A549 (cell line): ENCODE measurements at regions not wholly inside any gene's neighbourhood (a gene's known extent, or its start where the extent isn't known, plus 50 kb on each side); places are given as distances from the start of the nearest gene placed in this dataset.

Experiments
- ATAC-seq, 2 experiments: fragments of 200-7000 bp in 1 of 2; fragments of >200 bp in 1 of 2; cut with Nextera tagmentation in 1 of 2; cut with Tn5 transposase in 1 of 2; 3 replicates each; pipeline versions ENCODE4 v1.8.0 to v1.9.1; 2018 to 2020; ENCODE audit warnings: mild to moderate bottlenecking in 1 of 2, moderate library complexity in 1 of 2
- CTCF ChIA-PET: fragments of 300-600 bp; sonication (Branson Sonifier 250); formaldehyde crosslinking; extraction: SDS; loops from one replicate; lab custom pipeline; 2021; ENCODE audit warnings: antibody characterized with exemption, inconsistent platforms; lab: Yijun Ruan, JAX
- POLR2A ChIA-PET: fragments of 350-600 bp; formaldehyde crosslinking; extraction: SDS; loops from one replicate; lab custom pipeline; 2021; ENCODE audit warnings: antibody characterized with exemption, inconsistent platforms; lab: Yijun Ruan, JAX
- DNase-seq, 2 experiments: peaks; one replicate each; pipeline versions ENCODE4 v3.0.0 to v3.0.0-alpha.2; 2011 to 2016; ENCODE audit warnings: low read depth in 1 of 2, low spot score in 1 of 2
- FAIRE-seq: peaks from 2 replicates; lab custom pipeline; 2011; peaks lifted over from hg19 to GRCh38; lab: Jason Lieb, UNC
- H3K27ac ChIP-seq, 2 experiments: fragments of >200 bp; sonication (Bioruptor Twin); formaldehyde crosslinking; 3 replicates each; pipeline ENCODE4 v1.5.1; 2016 to 2017
- H3K4me1 ChIP-seq: fragments of >200 bp; sonication (Bioruptor Twin); formaldehyde crosslinking; 3 replicates; pipeline ENCODE4 v1.6.1; 2016
- H3K4me2 ChIP-seq: fragments of >200 bp; sonication (Bioruptor Twin); formaldehyde crosslinking; 3 replicates; pipeline ENCODE4 v1.6.1; 2016
- H3K4me3 ChIP-seq: fragments of >200 bp; sonication (Bioruptor Twin); formaldehyde crosslinking; 3 replicates; pipeline ENCODE4 v1.5.1; 2016
- H3K9me3 ChIP-seq: fragments of >200 bp; sonication (Bioruptor Twin); formaldehyde crosslinking; 3 replicates; pipeline ENCODE4 v1.6.1; 2016
- BHLHE40 ChIP-seq: IDR thresholded peaks from 2 replicates; pipeline ENCODE4 v1.6.1; 2012; ENCODE audit warnings: low read depth, low read length, inconsistent platforms
- CBX2 ChIP-seq: fragments of 200-600 bp; sonication (generic); IDR thresholded peaks from 2 replicates; pipeline ENCODE4 v1.6.1; 2016; ENCODE audit warnings: low read depth, mild to moderate bottlenecking, borderline replicate concordance
- CHD2 ChIP-seq: fragments of 150-350 bp; IDR thresholded peaks from 2 replicates; pipeline ENCODE4 v1.6.1; 2014; ENCODE audit warnings: low read length; ENCODE audit not compliant: partially characterized antibody
- EHF ChIP-seq: fragments of 250-450 bp; sonication (Bioruptor Pico); IDR thresholded peaks from 2 replicates; pipeline ENCODE4 v1.5.0; 2020; ENCODE audit warnings: mild to moderate bottlenecking
- EHMT2 ChIP-seq: fragments of 200-600 bp; sonication (generic); IDR thresholded peaks from 2 replicates; pipeline ENCODE4 v1.6.1; 2016; ENCODE audit warnings: antibody characterized with exemption, low read depth, mild to moderate bottlenecking, moderate library complexity
- FOSB ChIP-seq: fragments of 250-450 bp; sonication (Bioruptor Pico); IDR thresholded peaks from 2 replicates; pipeline ENCODE4 v1.5.0; 2020; ENCODE audit warnings: mild to moderate bottlenecking, moderate library complexity
- FOXS1 ChIP-seq: fragments of 250-450 bp; sonication (Bioruptor Pico); IDR thresholded peaks from 2 replicates; pipeline ENCODE4 v1.5.0; 2020; ENCODE audit warnings: mild to moderate bottlenecking, moderate library complexity
- GATA3 ChIP-seq: IDR thresholded peaks from 2 replicates; pipeline ENCODE4 v1.6.1; 2012; ENCODE audit warnings: borderline replicate concordance
- HDAC2 ChIP-seq: fragments of 200-600 bp; sonication (generic); IDR thresholded peaks from 2 replicates; pipeline ENCODE4 v1.6.1; 2016
- HOXA7 ChIP-seq: fragments of 250-450 bp; sonication (Bioruptor Pico); IDR thresholded peaks from 2 replicates; pipeline ENCODE4 v1.5.0; 2020; ENCODE audit warnings: mild to moderate bottlenecking, moderate library complexity
- KDM1A ChIP-seq: fragments of 200-600 bp; sonication (generic); IDR thresholded peaks from 2 replicates; pipeline ENCODE4 v1.6.1; 2016; ENCODE audit warnings: low read depth, mild to moderate bottlenecking
- KDM5A ChIP-seq: fragments of 200-600 bp; sonication (generic); IDR thresholded peaks from 2 replicates; pipeline ENCODE4 v1.6.1; 2016; ENCODE audit warnings: antibody characterized with exemption, mild to moderate bottlenecking
- MAFK ChIP-seq: fragments of 450-650 bp; IDR thresholded peaks from 2 replicates; pipeline ENCODE4 v1.6.1; 2014; ENCODE audit not compliant: partially characterized antibody
- RAD21 ChIP-seq, 2 experiments: fragments of >200 bp in 1 of 2; sonication (Bioruptor Twin) in 1 of 2; formaldehyde crosslinking in 1 of 2; IDR thresholded peaks in 1 of 2; conservative IDR thresholded peaks in 1 of 2; 2 replicates in 1 of 2; 3 replicates in 1 of 2; pipeline ENCODE4 v1.6.1; 2012 to 2018; ENCODE audit warnings: inconsistent platforms in 1 of 2
- RCOR1 ChIP-seq: fragments of 150-350 bp; IDR thresholded peaks from 2 replicates; pipeline ENCODE4 v1.6.1; 2014; ENCODE audit warnings: antibody characterized with exemption, low read length, low read depth
- RFX5 ChIP-seq: fragments of 450-650 bp; IDR thresholded peaks from 2 replicates; pipeline ENCODE4 v1.7.1; 2014; ENCODE audit warnings: antibody characterized with exemption, mild to moderate bottlenecking, moderate library complexity
- SMC3 ChIP-seq: fragments of >200 bp; sonication (Bioruptor Twin); formaldehyde crosslinking; IDR thresholded peaks from 3 replicates; pipeline ENCODE4 v1.6.1; 2018; ENCODE audit warnings: inconsistent platforms
- TP53 ChIP-seq: fragments of 250-450 bp; sonication (Bioruptor Pico); IDR thresholded peaks from 2 replicates; pipeline ENCODE4 v1.5.0; 2021; ENCODE audit warnings: mild to moderate bottlenecking, moderate library complexity
- ZFP36 ChIP-seq: fragments of 450-650 bp; IDR thresholded peaks from 2 replicates; pipeline ENCODE4 v1.6.1; 2014; ENCODE audit warnings: borderline replicate concordance; ENCODE audit not compliant: partially characterized antibody
- ZSCAN20 ChIP-seq: fragments of 250-450 bp; sonication (Bioruptor Pico); IDR thresholded peaks from 2 replicates; pipeline ENCODE4 v1.8.0; 2022; ENCODE audit warnings: mild to moderate bottlenecking, moderate library complexity
- WGBS: methylation state at CpG from one replicate; pipeline ENCODE4 v1.1.6; 2017; ENCODE audit errors: missing lambda C conversion rate; 5-methylcytosine and 5-hydroxymethylcytosine counted together
- TF ChIP-seq, protein P1 (sequence below): fragments of >200 bp; sonication (Bioruptor Twin); formaldehyde crosslinking; IDR thresholded peaks from 3 replicates; pipeline ENCODE4 v1.5.1; 2016
- TF ChIP-seq, protein P2 (sequence below): fragments of 150-350 bp; IDR thresholded peaks from 2 replicates; pipeline ENCODE4 v1.6.1; 2014; ENCODE audit warnings: low read depth, mild to moderate bottlenecking, low read length
- TF ChIP-seq, protein P3 (sequence below): fragments of 450-650 bp; IDR thresholded peaks from 2 replicates; pipeline ENCODE4 v1.6.1; 2014; ENCODE audit warnings: antibody characterized with exemption
- TF ChIP-seq, protein P4 (sequence below): IDR thresholded peaks from 2 replicates; pipeline ENCODE4 v1.6.1; 2012; ENCODE audit warnings: low read depth, borderline replicate concordance

DNA sequence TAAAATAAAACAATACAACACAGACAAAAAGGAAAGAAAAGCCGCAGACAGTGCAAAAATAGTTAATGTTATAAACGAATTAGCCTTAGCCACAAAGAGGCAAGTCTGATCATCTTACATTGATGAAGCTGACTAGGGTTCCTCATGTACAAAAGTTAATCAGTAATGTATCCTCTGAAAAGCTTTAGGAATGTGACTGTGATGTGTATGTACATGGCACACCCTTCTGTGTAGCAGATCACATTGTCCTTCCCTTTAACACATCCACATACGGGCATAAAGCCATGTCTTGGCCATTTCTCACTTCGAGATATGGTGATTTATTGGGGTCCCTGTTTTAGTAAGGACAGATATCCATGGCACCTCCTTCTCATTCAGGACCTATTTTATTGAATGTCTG lies 1327.5 kb upstream of the CDH8 start:
- FAIRE-seq = no peak

DNA sequence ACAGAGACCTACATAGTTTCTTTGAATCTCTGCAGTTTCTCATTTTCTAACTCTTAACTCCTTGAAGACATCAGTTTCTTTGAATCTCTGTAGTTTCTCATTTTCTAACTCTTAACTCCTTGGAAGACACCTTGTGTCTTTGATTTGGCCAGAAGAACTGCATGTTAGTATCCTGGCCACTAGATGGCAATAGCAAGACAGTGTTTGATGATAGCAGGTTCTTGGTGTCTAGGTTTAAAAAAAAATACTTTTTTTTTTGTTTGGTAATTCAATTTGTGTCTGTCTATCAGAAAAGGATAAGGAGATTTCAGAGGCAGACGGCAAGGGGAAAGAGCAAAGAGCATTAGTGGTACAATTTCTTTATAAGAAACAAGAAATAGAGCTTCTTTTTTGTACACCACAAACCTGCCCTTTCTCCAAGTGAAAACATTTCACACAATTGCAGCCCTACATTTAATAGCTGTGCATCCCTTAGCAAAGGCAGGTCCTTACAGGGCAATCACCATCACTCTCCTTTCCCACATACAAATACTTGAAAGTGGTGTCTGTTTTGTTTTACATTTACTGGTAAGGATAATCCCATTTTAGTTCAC lies 1324.9 kb upstream of the CDH8 start:
- Histone ChIP-seq H3K4me3 (no peak overlapping the region), H3K4me1 (no peaks in the 10 kb centered on the region), H3K9me3 (no peaks in the 10 kb centered on the region), H3K27ac (no peak overlapping the region), H3K4me2 (no peak overlapping the region)
- TF ChIP-seq, protein P1, sequence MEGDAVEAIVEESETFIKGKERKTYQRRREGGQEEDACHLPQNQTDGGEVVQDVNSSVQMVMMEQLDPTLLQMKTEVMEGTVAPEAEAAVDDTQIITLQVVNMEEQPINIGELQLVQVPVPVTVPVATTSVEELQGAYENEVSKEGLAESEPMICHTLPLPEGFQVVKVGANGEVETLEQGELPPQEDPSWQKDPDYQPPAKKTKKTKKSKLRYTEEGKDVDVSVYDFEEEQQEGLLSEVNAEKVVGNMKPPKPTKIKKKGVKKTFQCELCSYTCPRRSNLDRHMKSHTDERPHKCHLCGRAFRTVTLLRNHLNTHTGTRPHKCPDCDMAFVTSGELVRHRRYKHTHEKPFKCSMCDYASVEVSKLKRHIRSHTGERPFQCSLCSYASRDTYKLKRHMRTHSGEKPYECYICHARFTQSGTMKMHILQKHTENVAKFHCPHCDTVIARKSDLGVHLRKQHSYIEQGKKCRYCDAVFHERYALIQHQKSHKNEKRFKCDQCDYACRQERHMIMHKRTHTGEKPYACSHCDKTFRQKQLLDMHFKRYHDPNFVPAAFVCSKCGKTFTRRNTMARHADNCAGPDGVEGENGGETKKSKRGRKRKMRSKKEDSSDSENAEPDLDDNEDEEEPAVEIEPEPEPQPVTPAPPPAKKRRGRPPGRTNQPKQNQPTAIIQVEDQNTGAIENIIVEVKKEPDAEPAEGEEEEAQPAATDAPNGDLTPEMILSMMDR = peak; percentile 67
- TF ChIP-seq FOSB (CRISPR knock-in tag) = no peak
- TF ChIP-seq SMC3 = peak; percentile 50; the same call in 1 of the 3 replicates
- no peak for TF ChIP-seq CBX2
- TF ChIP-seq RCOR1 = no peak
- peak; percentile 64 to 72 for TF ChIP-seq RAD21 (conservative IDR thresholded peaks at IDR 0.05 in 1 of 2, IDR thresholded peaks at IDR 0.05 in 1 of 2)
- TF ChIP-seq ZSCAN20 (CRISPR knock-in tag) = no peak
- no peak for TF ChIP-seq BHLHE40
- CTCF ChIA-PET = interaction anchor here (0.7 to 1.0 kb wide), 2 partner anchors 18 to 1762 kb away, joined by 3 to 4 read pairs; no protein-coding TSS in a partner anchor
- peak in 1 of 2 experiments; percentile 64; a peak in 2 of 6 replicates for ATAC-seq
- FAIRE-seq = peak; percentile 39
- peak; percentile 14 to 64 for DNase-seq
- POLR2A ChIA-PET = no interaction called here
- WGBS = 4% methylated on average over 1 of the region's 1 CpG

More for the DNA sequence above, 1327.5 kb upstream of the CDH8 start:
- no peaks in the 10 kb centered on the region for H3K4me1 ChIP-seq
- H3K4me2 ChIP-seq = no peak overlapping the region
- TF ChIP-seq FOXS1 (CRISPR knock-in tag) (no peak), HOXA7 (CRISPR knock-in tag) (no peak), RFX5 (no peak), MAFK (no peak), KDM5A (no peak), EHF (CRISPR knock-in tag) (no peak), KDM1A (no peak), EHMT2 (no peak), RAD21 (conservative IDR thresholded peaks at IDR 0.05 in 1 of 2, IDR thresholded peaks at IDR 0.05 in 1 of 2) (no peak), ZSCAN20 (CRISPR knock-in tag) (no peak), HDAC2 (no peak), CHD2 (no peak), TP53 (CRISPR knock-in tag) (no peak), GATA3 (no peak), ZFP36 (no peak)
- TF ChIP-seq, protein P2, sequence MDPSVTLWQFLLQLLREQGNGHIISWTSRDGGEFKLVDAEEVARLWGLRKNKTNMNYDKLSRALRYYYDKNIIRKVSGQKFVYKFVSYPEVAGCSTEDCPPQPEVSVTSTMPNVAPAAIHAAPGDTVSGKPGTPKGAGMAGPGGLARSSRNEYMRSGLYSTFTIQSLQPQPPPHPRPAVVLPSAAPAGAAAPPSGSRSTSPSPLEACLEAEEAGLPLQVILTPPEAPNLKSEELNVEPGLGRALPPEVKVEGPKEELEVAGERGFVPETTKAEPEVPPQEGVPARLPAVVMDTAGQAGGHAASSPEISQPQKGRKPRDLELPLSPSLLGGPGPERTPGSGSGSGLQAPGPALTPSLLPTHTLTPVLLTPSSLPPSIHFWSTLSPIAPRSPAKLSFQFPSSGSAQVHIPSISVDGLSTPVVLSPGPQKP = no peak
- TF ChIP-seq, protein P3, sequence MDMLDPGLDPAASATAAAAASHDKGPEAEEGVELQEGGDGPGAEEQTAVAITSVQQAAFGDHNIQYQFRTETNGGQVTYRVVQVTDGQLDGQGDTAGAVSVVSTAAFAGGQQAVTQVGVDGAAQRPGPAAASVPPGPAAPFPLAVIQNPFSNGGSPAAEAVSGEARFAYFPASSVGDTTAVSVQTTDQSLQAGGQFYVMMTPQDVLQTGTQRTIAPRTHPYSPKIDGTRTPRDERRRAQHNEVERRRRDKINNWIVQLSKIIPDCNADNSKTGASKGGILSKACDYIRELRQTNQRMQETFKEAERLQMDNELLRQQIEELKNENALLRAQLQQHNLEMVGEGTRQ = no peak
- TF ChIP-seq, protein P4, sequence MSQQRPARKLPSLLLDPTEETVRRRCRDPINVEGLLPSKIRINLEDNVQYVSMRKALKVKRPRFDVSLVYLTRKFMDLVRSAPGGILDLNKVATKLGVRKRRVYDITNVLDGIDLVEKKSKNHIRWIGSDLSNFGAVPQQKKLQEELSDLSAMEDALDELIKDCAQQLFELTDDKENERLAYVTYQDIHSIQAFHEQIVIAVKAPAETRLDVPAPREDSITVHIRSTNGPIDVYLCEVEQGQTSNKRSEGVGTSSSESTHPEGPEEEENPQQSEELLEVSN = no peak
- no peaks in the 10 kb centered on the region for H3K9me3 ChIP-seq
- ATAC-seq (no peak), DNase-seq (peak in 1 of 2 experiments; percentile 4)
- ChIA-PET POLR2A (no interaction called here), CTCF (no interaction called here)
- no peak overlapping the region for H3K4me3 ChIP-seq
- 17% methylated on average over 4 of the region's 4 CpGs for WGBS
- H3K27ac ChIP-seq = no peak overlapping the region
